B cell (primary cell): ENCODE measurements at regions not wholly inside any gene's neighbourhood (a gene's known extent, or its start where the extent isn't known, plus 50 kb on each side); places are given as distances from the start of the nearest gene placed in this dataset.

ENCODE experiments used
- EZH2 ChIP-seq: IDR thresholded peaks from 2 replicates; pipeline ENCODE4 v1.6.1; 2012; ENCODE audit warnings: borderline replicate concordance, low read depth, mild to moderate bottlenecking, moderate library complexity, low read length; ENCODE audit not compliant: insufficient read depth, poor library complexity, severe bottlenecking
- TF ChIP-seq, protein P1 (sequence below): fragments of 200-600 bp; IDR thresholded peaks from one replicate; pipeline ENCODE4 v1.8.0; 2022; ENCODE audit warnings: antibody characterized with exemption, mild to moderate bottlenecking

DNA sequence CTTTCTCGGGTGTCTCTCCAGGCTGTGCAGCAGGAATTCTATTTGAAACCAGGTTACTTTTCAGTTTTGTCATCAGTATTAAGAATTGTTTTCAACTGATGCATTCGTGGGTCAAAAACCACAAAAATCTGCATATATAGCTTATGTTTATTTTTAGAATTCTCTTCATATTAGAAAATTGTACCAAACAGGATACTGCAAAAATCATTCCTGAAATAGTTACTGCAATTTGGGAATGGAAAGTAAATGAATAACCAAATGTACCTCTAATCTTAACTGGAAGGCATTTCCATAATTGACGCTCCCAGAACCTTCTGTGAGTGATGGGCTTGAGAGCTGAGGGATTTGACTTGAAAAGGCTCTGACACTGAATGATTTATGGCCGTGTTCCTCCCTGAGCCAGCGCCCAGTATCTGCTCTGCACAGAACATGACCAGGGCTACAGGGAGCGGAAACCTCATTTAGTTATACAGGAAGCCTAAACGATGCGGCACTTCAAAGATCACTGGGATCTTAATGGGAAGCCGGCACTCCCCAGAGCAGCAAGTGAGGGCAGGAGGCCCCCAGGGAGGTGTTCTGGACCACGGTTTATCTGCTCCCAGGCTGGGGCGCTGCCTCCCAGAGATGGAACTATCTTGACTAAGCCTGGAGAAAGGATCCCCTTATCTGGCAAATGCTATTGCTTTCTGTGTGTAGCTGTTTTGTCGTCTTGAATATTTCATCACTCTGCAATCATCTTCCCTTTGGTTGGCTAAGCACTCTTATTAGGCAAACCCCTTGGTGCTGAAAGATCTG, 446.0 kb downstream of the QKI start:
- TF ChIP-seq, protein P1, sequence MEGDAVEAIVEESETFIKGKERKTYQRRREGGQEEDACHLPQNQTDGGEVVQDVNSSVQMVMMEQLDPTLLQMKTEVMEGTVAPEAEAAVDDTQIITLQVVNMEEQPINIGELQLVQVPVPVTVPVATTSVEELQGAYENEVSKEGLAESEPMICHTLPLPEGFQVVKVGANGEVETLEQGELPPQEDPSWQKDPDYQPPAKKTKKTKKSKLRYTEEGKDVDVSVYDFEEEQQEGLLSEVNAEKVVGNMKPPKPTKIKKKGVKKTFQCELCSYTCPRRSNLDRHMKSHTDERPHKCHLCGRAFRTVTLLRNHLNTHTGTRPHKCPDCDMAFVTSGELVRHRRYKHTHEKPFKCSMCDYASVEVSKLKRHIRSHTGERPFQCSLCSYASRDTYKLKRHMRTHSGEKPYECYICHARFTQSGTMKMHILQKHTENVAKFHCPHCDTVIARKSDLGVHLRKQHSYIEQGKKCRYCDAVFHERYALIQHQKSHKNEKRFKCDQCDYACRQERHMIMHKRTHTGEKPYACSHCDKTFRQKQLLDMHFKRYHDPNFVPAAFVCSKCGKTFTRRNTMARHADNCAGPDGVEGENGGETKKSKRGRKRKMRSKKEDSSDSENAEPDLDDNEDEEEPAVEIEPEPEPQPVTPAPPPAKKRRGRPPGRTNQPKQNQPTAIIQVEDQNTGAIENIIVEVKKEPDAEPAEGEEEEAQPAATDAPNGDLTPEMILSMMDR = no peak
- TF ChIP-seq EZH2 = no peak
